ENCODE measurements at regions not wholly inside any gene's neighbourhood (a gene's known extent, or its start where the extent isn't known, plus 50 kb on each side); places are given as distances from the start of the nearest gene placed in this dataset.

- Histone ChIP-seq H3K4me3 (no peak overlapping the region), H3K4me1 (ENCODE audit: insufficient read depth) (peaks cover 7% of the 10 kb centered on the region), H3K9me3 (no peaks in the 10 kb centered on the region), H3K27ac (no peak overlapping the region), H3K36me3 (no peaks in the 10 kb centered on the region), H3K27me3 (no peaks in the 10 kb centered on the region)
- intact Hi-C loops (cut with DNase I) = no loop called here
- 76 to 89% (median 78%) methylated on average over 16 of the region's 16 CpGs for WGBS, 3 donors
- DNase-seq = no peak
- TF ChIP-seq EP300 (IDR thresholded peaks at IDR 0.05) = no peak
- no peak for TF ChIP-seq POLR2A (IDR thresholded peaks at IDR 0.05)
- TF ChIP-seq CTCF (IDR thresholded peaks at IDR 0.05) = no peak
These were observed 193.4 kb upstream of the VWC2 start for GRCh38 chr7:49580000-49580399.

- 69 to 88% (median 83%) methylated on average over 1 of the region's 1 CpG for WGBS, 3 donors
- Histone ChIP-seq H3K4me1 (ENCODE audit: insufficient read depth) (peaks cover under 1% of the 10 kb centered on the region), H3K9me3 (no peaks in the 10 kb centered on the region), H3K27ac (no peak overlapping the region), H3K27me3 (no peaks in the 10 kb centered on the region), H3K4me3 (no peak overlapping the region), H3K36me3 (no peaks in the 10 kb centered on the region)
- intact Hi-C loops (cut with DNase I) = no loop called here
- no peak for TF ChIP-seq CTCF (IDR thresholded peaks at IDR 0.05)
- no peak for TF ChIP-seq POLR2A (IDR thresholded peaks at IDR 0.05)
- no peak for TF ChIP-seq EP300 (IDR thresholded peaks at IDR 0.05)
- no peak for DNase-seq
These were observed 192.7 kb upstream of the VWC2 start for GRCh38 chr7:49580761-49581160.

GRCh38 chr7:49583440-49583839 is 190.0 kb upstream of the VWC2 start:
- DNase-seq = no peak
- Histone ChIP-seq H3K36me3 (no peaks in the 10 kb centered on the region), H3K27me3 (no peaks in the 10 kb centered on the region), H3K4me3 (no peak overlapping the region), H3K4me1 (ENCODE audit: insufficient read depth) (no peaks in the 10 kb centered on the region), H3K27ac (no peak overlapping the region), H3K9me3 (no peaks in the 10 kb centered on the region)
- TF ChIP-seq CTCF (IDR thresholded peaks at IDR 0.05) = no peak
- WGBS, 3 donors = 89 to 93% (median 90%) methylated on average over 4 of the region's 4 CpGs
- intact Hi-C loops (cut with DNase I) = no loop called here

- WGBS, 3 donors = 84 to 91% (median 87%) methylated on average over 4 of the region's 4 CpGs
- Histone ChIP-seq H3K36me3 (no peaks in the 10 kb centered on the region), H3K4me1 (ENCODE audit: insufficient read depth) (no peaks in the 10 kb centered on the region), H3K4me3 (no peak overlapping the region), H3K9me3 (no peaks in the 10 kb centered on the region), H3K27me3 (no peaks in the 10 kb centered on the region), H3K27ac (no peak overlapping the region)
- TF ChIP-seq EP300 (IDR thresholded peaks at IDR 0.05) (no peak), POLR2A (IDR thresholded peaks at IDR 0.05) (no peak), CTCF (IDR thresholded peaks at IDR 0.05) (no peak)
- intact Hi-C loops (cut with DNase I) = no loop called here
- DNase-seq = no peak
These were observed 176.5 kb upstream of the VWC2 start for GRCh38 chr7:49596701-49597491.
